GM23248 (cell line): ENCODE measurements at regions not wholly inside any gene's neighbourhood (a gene's known extent, or its start where the extent isn't known, plus 50 kb on each side); places are given as distances from the start of the nearest gene placed in this dataset.

ENCODE experiments used
- EZH2 ChIP-seq: fragments of 200-600 bp; sonication (generic); IDR thresholded peaks from 2 replicates; pipeline ENCODE4 v1.6.1; 2018; ENCODE audit warnings: antibody characterized with exemption, mild to moderate bottlenecking; ENCODE audit not compliant: insufficient read depth, poor library complexity, severe bottlenecking
- EZH2phosphoT487 ChIP-seq: fragments of 200-600 bp; sonication (generic); IDR thresholded peaks from 2 replicates; pipeline ENCODE4 v1.6.1; 2018; ENCODE audit warnings: antibody characterized with exemption, moderate library complexity, mild to moderate bottlenecking, low read depth; ENCODE audit not compliant: insufficient read depth

- no peak for TF ChIP-seq EZH2
- TF ChIP-seq EZH2phosphoT487, result no peak
Observed at GRCh38 chr12:42763682-42764081, 174.1 kb upstream of the PRICKLE1 start.
